ENCODE measurements at regions not wholly inside any gene's neighbourhood (a gene's known extent, or its start where the extent isn't known, plus 50 kb on each side); places are given as distances from the start of the nearest gene placed in this dataset.

- TF ChIP-seq POLR2AphosphoS5 (IDR thresholded peaks at IDR 0.05; ENCODE audit: low read depth, low read length) (no peak), CTCF (IDR thresholded peaks at IDR 0.05 in 2 of 3, conservative IDR thresholded peaks at IDR 0.05 in 1 of 3; ENCODE audit: borderline replicate concordance in 1 of 3, insufficient read depth in 1 of 3, low read depth in 2 of 3, low read length in 2 of 3) (no peak), SIN3A (IDR thresholded peaks at IDR 0.05; ENCODE audit: low read depth) (no peak), POLR2A (IDR thresholded peaks at IDR 0.05; ENCODE audit: borderline replicate concordance, extremely low read depth, insufficient read depth, insufficient read length) (no peak), REST (IDR thresholded peaks at IDR 0.05; ENCODE audit: low read depth) (no peak), RAD21 (IDR thresholded peaks at IDR 0.05; ENCODE audit: low read depth) (no peak), ATF3 (IDR thresholded peaks at IDR 0.05) (no peak), SRF (IDR thresholded peaks at IDR 0.05; ENCODE audit: low read depth) (no peak), EZH2phosphoT487 (IDR thresholded peaks at IDR 0.05; ENCODE audit: borderline replicate concordance) (no peak), EZH2 (IDR thresholded peaks at IDR 0.05) (no peak)
These were observed 168.9 kb upstream of the PHF14 start for GRCh38 chr7:10804770-10805169.
